ENCODE measurements at regions not wholly inside any gene's neighbourhood (a gene's known extent, or its start where the extent isn't known, plus 50 kb on each side); places are given as distances from the start of the nearest gene placed in this dataset.

GRCh38 chr4:180336494-180337090 is 1906.6 kb upstream of the TENM3 start:
- no peaks in the 10 kb centered on the region for H3K36me3 ChIP-seq (replicated peaks; ENCODE audit: insufficient read depth, low read length)
- no peaks in the 10 kb centered on the region for H3K4me1 ChIP-seq (ENCODE audit: low read length)
- no peaks in the 10 kb centered on the region for H3K9me2 ChIP-seq (replicated peaks; ENCODE audit: insufficient read depth, low read length)
- H3K9me3 ChIP-seq (replicated peaks; ENCODE audit: insufficient read depth, low read length): no peaks in the 10 kb centered on the region
- H3K9ac ChIP-seq (ENCODE audit: low read length): no peak overlapping the region
- H3K27ac ChIP-seq (ENCODE audit: low read length): no peak overlapping the region
- H3K79me2 ChIP-seq (ENCODE audit: low read length): no peaks in the 10 kb centered on the region
- H4K20me1 ChIP-seq (ENCODE audit: insufficient read depth, low read length): no peaks in the 10 kb centered on the region
- no peak for DNase-seq
- TF ChIP-seq EZH2 (optimal IDR thresholded peaks at IDR 0.05; ENCODE audit: low read depth, low read length) (no peak), EZH2phosphoT487 (IDR thresholded peaks at IDR 0.05; ENCODE audit: low read length) (no peak)
- TF ChIP-seq, protein P1, sequence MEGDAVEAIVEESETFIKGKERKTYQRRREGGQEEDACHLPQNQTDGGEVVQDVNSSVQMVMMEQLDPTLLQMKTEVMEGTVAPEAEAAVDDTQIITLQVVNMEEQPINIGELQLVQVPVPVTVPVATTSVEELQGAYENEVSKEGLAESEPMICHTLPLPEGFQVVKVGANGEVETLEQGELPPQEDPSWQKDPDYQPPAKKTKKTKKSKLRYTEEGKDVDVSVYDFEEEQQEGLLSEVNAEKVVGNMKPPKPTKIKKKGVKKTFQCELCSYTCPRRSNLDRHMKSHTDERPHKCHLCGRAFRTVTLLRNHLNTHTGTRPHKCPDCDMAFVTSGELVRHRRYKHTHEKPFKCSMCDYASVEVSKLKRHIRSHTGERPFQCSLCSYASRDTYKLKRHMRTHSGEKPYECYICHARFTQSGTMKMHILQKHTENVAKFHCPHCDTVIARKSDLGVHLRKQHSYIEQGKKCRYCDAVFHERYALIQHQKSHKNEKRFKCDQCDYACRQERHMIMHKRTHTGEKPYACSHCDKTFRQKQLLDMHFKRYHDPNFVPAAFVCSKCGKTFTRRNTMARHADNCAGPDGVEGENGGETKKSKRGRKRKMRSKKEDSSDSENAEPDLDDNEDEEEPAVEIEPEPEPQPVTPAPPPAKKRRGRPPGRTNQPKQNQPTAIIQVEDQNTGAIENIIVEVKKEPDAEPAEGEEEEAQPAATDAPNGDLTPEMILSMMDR (IDR thresholded peaks at IDR 0.05; ENCODE audit: low read length): no peak
- no peak overlapping the region for H3K4me3 ChIP-seq (ENCODE audit: low read length)
- H3K27me3 ChIP-seq (replicated peaks; ENCODE audit: insufficient read depth, low read length): no peaks in the 10 kb centered on the region
- no peak overlapping the region for H3K4me2 ChIP-seq (ENCODE audit: low read depth, low read length)
- H2AFZ ChIP-seq (ENCODE audit: low read length): no peak overlapping the region
- H3F3A ChIP-seq (ENCODE audit: insufficient read depth, low read length): no peaks in the 10 kb centered on the region

DNA sequence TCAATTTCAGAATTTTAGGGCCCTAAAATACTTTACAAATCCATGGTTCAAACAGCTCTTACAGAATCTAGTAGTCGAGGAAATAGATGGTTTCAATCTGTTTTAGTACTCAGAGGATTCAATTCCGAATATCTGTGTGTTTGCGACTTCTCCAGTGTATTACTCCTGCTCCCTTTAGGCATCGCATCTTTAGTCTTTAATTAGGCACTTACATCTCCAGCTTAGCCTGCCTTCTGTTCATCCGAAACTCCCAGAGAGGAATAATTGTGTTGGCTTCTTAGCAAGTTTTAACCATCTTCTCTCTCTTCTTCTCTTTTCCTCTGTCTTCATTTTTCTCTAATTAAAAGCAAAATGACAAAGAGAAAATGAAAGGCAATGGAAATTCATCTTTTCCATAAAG is 1901.3 kb upstream of the TENM3 start:
- Histone ChIP-seq H3K27me3 (replicated peaks; ENCODE audit: insufficient read depth, low read length) (no peaks in the 10 kb centered on the region), H3K4me1 (ENCODE audit: low read length) (no peaks in the 10 kb centered on the region), H2AFZ (ENCODE audit: low read length) (no peak overlapping the region), H3F3A (ENCODE audit: insufficient read depth, low read length) (no peaks in the 10 kb centered on the region), H3K4me3 (ENCODE audit: low read length) (no peak overlapping the region), H4K20me1 (ENCODE audit: insufficient read depth, low read length) (no peaks in the 10 kb centered on the region), H3K9ac (ENCODE audit: low read length) (no peak overlapping the region), H3K4me2 (ENCODE audit: low read depth, low read length) (no peak overlapping the region), H3K9me3 (replicated peaks; ENCODE audit: insufficient read depth, low read length) (no peaks in the 10 kb centered on the region), H3K36me3 (replicated peaks; ENCODE audit: insufficient read depth, low read length) (no peaks in the 10 kb centered on the region), H3K9me2 (replicated peaks; ENCODE audit: insufficient read depth, low read length) (no peaks in the 10 kb centered on the region), H3K79me2 (ENCODE audit: low read length) (no peaks in the 10 kb centered on the region), H3K27ac (ENCODE audit: low read length) (no peak overlapping the region)
- no peak for DNase-seq
- TF ChIP-seq EZH2phosphoT487 (IDR thresholded peaks at IDR 0.05; ENCODE audit: low read length) (no peak), EZH2 (optimal IDR thresholded peaks at IDR 0.05; ENCODE audit: low read depth, low read length) (no peak)
- TF ChIP-seq, protein P1 (IDR thresholded peaks at IDR 0.05; ENCODE audit: low read length): no peak

DNA sequence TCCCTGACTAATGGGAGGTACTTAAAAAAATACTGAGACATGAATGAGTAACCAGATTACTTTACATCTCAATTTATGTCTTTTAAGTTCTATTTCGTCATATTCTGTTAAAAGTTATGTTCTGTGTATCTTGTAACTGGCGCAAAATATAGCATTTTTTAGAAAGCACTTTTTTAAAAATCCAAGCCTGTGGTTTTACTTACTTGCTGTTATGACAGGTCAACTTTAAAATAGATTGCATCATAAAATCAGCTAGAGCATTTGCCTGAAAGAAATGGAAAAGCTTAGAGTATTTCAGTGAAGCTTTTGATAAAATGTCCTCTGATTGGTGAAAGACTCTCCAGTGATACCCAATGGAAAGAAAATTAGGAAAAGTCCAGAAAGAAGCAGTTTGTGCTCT is 1892.3 kb upstream of the TENM3 start:
- no peak overlapping the region for H3K4me3 ChIP-seq (ENCODE audit: low read length)
- H3K4me1 ChIP-seq (ENCODE audit: low read length): no peaks in the 10 kb centered on the region
- H3K9me2 ChIP-seq (replicated peaks; ENCODE audit: insufficient read depth, low read length): no peaks in the 10 kb centered on the region
- no peak overlapping the region for H3K9ac ChIP-seq (ENCODE audit: low read length)
- H3K36me3 ChIP-seq (replicated peaks; ENCODE audit: insufficient read depth, low read length): no peaks in the 10 kb centered on the region
- DNase-seq: no peak
- H3K4me2 ChIP-seq (ENCODE audit: low read depth, low read length): no peak overlapping the region
- TF ChIP-seq, protein P1 (IDR thresholded peaks at IDR 0.05; ENCODE audit: low read length): no peak
- TF ChIP-seq EZH2phosphoT487 (IDR thresholded peaks at IDR 0.05; ENCODE audit: low read length): no peak
- TF ChIP-seq EZH2 (optimal IDR thresholded peaks at IDR 0.05; ENCODE audit: low read depth, low read length): no peak
- no peaks in the 10 kb centered on the region for H4K20me1 ChIP-seq (ENCODE audit: insufficient read depth, low read length)
- no peak overlapping the region for H2AFZ ChIP-seq (ENCODE audit: low read length)
- no peaks in the 10 kb centered on the region for H3F3A ChIP-seq (ENCODE audit: insufficient read depth, low read length)
- no peak overlapping the region for H3K27ac ChIP-seq (ENCODE audit: low read length)
- H3K27me3 ChIP-seq (replicated peaks; ENCODE audit: insufficient read depth, low read length): no peaks in the 10 kb centered on the region
- H3K79me2 ChIP-seq (ENCODE audit: low read length): no peaks in the 10 kb centered on the region
- H3K9me3 ChIP-seq (replicated peaks; ENCODE audit: insufficient read depth, low read length): no peaks in the 10 kb centered on the region

Data from MM.1S (cell line).